HG03064 (cell line): ENCODE measurements at regions not wholly inside any gene's neighbourhood (a gene's known extent, or its start where the extent isn't known, plus 50 kb on each side); places are given as distances from the start of the nearest gene placed in this dataset.
"Not testable (repeated sequence)": the region's sequence is repeated elsewhere in the genome, so short reads cannot be mapped to it uniquely, and the experiment has no call there.

Experiments used
- ATAC-seq: cut with Tn5 transposase; IDR thresholded peaks from one replicate; pipeline ENCODE4 v1.9.1; 2021; ENCODE audit warnings: low read depth; ENCODE audit not compliant: unreplicated experiment

DNA sequence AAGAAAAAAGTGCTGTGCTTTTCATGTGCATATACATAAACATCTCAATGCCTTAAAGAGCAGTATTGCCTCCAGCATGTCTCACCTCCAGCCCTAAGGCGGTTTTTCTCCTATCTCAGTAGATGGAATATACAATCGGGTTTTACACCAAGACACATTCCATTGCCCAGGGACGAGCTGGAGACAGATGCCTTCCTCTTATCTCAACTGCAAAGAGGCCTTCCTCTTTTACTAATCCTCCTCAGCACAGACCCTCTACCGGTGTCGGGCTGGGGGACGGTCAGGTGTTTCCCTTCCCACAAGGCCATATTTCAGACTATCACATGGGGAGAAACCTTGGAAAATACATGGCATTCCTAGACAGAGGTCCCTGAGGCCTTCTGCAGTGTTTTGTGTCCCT lies 385.3 kb downstream of the AMY1C start:
- ATAC-seq, result not testable (repeated sequence)

DNA sequence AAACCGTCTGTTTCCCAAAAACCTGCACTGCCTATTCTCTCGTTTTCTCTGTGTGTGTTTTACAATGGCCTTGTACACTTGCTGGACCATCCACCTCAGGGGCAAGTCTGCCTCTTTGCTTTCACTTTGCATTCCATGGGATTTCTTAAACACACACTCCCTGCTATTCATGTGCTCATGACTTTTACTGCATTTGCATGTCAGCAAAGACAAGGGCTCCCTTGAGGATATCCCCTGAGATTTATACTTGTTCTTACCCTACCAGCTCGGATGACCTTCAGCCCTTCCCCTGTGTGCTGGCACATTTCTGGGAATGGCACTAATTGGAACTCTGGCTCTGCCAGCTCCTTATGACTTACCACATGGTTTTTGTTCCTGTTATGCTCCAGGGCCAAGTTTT lies 386.9 kb downstream of the AMY1C start:
- no peak for ATAC-seq

DNA sequence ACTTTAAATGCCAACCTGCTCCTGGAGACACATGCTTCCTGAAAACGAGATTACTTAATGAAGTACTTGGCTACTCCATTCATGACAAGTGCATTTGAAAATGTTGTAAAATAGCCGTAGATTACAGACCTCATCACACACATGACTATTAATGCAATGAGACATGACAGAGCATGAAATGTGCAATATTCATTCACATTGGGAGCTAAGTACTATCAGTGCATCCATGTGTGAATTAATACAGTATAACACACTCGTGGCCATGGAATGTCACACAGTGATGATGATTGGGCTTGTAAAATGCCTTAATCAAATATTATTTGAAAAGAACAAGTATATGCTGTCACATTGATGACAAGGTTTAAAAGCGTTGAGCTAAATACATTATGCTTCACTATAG lies 407.0 kb downstream of the AMY1C start:
- no peak for ATAC-seq

DNA sequence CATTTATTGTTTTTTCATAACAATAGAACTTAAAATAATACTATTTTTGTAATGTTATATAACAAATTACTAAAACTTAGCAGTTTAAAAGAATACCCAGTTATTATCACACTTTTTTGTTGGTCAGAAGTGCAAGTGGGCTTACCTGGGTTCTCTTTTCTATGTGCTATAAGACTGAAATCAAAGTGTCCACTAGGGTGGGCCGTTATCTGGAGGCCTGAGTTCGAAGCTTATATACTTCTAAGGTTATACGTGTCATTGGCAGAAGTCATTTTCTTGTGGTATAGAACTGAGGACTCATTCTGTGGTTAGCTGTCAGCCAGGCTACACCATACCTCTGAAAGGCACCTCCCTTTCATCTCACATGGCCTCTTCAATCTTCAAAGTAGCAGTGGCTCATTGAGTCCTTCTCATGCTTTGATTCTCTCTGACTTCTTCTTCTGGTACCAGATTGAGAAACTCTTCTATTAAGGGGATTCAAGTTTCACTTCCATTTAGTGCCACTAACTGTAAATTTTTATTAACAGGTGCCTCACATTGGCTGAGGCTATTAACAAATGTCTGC lies 414.3 kb downstream of the AMY1C start:
- ATAC-seq, result no peak

DNA sequence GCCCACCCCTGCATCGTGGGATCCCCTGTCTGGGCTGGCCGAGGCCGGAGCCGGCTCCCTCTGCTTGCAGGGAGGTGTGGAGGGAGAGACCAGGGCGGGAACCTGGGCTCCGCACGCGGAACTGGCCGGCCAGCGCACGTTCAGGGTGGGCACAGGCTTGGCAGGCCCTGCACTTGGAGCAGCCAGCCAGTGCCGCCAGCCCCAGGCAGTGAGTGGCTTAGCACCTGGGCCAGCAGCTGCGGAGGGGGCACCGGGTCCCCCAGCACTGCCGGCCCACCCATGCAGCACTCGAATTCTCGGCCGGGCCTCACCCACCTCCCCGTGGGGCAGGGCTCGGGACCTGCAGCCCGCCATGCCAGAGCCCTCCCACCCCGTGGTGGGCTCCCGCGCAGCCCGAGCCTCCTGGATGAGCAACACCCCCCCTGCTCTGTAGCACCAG lies 422.6 kb downstream of the AMY1C start:
- ATAC-seq, result no peak

DNA sequence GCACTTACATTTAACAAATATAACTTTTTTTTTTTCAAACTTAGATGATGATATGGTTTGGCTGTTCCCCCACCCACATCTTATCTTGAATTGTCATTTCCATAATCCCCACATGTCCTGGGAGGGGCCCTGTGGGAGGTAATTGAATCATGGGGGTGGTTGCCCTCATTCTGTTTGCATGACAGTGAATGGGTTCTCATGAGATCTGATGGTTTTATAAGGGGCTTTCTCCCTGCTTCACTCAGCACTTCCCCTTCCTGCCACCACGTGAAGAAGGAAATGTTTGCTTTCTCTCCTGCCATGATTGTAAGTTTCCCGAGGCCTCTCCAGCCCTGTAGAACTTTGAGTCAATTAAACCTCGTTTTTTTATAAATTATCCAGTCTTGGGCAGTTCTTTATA lies 432.6 kb downstream of the AMY1C start:
- no peak for ATAC-seq

DNA sequence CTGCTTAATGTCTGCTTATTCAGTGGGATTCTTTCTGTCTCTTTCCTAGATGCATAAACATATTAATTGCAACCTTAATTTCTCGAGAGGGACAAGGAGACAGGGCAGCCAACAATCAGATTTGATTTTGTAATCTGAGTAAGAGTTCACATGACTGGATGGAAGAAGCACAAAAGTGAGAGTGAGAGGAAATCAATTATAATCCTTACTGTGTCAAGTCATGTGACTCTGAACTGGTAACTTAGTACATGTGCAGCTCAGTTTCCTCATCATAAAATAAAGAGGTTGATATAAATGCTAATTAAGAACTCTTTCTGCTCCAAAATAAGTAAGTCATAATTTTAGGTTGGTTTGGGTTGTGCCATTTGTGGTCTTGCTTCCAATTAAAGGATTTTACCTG lies 439.5 kb downstream of the AMY1C start:
- no peak for ATAC-seq

DNA sequence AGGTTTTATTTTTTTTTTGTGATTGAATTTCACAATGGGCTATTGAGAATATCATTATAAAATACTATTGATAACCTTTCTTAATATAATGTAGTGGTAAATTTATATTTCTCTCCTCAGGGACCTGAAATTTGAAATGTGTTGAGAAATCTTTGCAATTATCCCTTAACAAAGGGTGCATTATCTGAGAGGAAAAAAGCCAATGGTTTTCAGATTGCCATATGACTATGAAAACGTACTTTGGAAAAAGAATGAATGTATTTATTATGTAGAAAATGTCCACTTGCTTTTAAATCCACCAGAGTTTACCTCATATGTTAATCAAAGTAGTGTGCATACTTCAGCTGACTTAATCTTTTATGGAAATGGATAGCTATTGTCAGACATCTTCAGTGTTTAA lies 441.1 kb downstream of the AMY1C start:
- ATAC-seq, result no peak

DNA sequence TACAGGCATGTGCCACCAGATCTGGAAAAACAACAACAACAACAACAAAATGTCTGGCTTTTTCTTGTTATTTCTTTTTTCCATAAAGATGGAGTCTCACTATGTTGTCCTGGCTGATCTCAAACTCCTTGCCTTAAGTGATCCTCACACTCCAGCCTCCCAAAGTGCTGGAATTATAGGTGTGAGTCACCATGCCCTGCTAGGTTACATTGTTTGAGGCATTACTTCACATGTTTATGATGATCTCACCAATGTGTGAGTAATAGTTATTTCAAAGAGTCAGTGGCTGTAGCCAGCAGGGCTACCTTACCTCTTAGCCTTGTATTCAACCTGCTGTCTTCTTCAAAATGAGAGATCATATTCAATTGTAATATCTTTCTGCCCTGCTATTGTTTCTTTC lies 445.7 kb downstream of the AMY1C start:
- ATAC-seq, result no peak

DNA sequence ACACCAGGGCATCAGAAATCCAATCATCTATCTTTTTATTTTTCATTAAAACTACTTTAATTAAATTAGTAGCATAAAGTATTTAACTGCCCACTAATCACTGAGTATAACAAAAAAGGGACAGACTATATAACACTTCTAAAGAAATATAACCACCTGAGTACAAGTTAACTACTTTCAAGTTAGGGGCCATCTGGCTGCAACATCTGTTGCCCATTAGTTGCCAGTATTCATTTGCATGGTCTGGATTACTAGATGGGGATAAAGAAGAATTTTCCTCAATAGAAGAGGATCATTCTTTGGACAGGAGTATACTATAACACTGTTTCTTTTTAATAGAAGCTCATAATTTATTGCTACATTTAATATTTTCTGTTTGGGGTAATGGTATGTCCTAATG lies 446.4 kb downstream of the AMY1C start:
- ATAC-seq, result no peak

DNA sequence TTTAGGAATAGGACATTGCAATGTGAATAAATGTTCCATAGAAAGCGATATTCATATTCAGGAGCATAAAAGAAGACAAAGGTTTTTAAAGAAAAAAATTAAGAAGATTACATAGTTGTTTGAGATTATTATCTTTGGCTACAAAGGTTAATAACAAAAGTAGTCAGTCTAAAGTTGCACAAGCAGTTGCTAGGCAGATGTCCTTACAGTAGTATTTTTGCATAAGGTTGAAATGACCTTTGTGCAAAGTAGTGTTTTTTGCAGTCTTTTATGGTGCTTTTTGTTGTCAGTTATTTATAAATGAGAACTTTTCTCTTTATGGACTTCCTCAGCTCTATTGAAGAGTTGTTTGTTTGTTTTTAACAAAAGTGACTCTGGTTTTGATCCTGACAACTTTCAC lies 447.8 kb downstream of the AMY1C start:
- ATAC-seq, result no peak

DNA sequence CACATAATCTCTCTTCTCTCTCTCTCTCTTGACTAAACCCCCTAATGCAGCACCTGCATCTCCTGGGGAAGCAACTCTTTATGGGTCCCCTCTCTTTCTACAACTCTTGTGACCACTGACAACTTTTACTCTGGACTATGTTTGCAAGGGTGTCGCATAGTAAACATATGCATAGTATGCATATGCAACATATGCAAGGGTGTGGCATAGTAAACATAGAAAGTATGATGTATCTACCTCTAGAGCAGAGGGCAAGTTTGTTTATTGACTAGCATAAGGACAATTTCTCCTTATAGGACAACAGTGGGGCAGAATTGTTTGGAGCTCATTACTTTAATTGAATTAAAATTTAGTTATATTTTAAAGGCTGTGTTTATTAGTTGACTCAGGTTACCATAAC lies 462.5 kb downstream of the AMY1C start:
- no peak for ATAC-seq

DNA sequence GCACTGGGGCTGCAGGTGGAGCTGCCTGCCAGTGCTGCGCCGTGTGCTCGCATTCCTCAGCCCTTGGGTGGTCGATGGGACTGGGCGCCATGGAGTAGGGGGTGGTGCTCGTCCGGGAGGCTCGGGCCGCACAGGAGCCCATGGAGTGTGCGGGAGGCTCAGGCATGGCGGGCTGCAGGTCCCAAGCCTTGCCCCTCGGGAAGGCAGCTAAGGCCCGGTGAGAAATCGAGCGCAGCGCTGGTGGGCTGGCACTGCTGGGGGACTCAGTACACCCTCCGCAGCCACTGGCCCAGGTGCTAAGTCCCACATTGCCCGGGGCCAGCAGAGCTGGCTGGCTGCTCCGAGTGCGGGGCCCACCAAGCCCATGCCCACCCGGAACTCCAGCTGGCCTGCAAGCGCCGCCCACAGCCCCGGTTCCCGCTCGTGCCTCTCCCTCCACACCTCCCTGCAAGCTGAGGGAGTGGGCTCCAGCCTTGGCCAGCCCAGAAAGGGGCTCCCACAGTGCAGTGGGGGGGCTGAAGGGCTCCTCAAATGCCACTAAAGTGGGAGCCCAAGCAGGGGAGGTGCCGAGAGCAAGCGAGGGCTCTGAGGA lies 467.8 kb downstream of the AMY1C start:
- not testable (repeated sequence) for ATAC-seq

DNA sequence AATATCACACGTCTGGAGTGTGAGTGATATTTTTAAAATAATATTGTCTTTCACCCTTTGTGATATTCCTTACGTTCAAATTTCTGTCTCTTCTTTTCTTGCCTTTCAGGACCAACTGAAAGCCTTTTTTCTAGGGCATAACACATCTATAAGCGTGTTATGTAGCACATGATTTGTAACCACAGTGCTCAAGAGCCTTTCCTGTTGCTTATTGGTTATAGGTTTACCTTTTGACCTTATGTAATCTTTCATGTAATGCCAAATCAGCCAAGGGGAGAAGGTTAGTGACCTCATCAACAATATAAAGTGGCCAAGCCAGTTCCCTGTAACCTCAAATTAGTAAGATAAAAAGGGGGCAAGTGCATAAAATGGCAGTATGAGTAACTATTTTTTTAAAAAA lies 480.2 kb downstream of the AMY1C start:
- ATAC-seq, result no peak

DNA sequence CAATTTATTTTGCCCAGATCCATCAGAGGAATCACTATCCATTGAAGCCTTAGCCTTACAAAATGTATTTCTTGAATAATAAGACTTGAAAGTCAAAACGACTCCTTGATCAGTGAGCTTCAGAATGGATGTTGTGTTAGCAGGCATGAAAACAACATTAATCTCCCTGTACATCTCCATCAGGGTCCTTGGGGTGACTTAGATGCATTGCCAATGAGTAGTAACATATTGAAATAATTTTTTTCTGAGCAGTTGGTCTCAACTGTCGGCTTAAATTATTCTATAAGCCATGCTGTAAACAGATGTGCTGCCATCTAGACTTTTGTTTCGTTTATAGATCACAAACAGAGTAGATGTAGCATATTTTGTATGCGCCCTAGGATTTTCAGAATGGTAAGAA lies 482.0 kb downstream of the AMY1C start:
- ATAC-seq, result no peak

DNA sequence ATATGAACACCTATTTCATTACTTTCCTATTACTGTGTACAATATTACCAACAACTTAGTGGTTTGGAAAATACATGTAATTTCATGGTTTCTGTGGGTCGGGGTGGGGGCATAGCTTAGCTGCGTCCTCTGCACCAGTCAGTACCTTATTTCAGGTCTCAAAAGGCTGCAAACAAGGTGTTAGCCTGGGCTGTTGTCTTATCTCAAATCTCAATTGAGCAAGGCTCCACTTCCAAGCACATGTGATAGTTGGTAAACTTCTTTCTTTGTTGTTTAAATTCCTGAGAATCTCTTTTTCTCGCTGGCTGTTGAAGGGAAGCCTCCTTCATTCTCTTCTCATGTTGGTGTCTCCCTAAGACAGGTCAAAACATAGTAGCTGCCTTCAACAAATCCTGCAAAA lies 485.4 kb downstream of the AMY1C start:
- no peak for ATAC-seq

DNA sequence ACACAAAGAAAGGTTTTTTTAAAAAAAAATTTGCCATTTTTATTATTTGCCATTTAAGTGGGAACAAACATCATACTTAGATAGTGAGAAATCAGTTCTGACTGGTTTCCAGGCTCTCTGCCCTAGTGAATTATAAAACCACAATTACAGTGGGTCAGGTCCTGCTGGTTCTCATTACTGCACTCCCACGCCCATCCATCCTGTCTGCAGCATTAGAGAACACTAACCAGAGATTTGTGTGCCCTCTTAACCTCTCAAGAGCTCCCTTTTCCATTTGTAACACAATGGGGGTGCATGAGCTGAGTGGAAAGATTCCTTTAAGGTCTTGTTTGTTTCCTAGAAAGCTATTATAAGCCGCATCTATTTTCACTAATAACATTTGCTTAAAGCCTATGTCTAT lies 489.3 kb downstream of the AMY1C start:
- ATAC-seq, result no peak

DNA sequence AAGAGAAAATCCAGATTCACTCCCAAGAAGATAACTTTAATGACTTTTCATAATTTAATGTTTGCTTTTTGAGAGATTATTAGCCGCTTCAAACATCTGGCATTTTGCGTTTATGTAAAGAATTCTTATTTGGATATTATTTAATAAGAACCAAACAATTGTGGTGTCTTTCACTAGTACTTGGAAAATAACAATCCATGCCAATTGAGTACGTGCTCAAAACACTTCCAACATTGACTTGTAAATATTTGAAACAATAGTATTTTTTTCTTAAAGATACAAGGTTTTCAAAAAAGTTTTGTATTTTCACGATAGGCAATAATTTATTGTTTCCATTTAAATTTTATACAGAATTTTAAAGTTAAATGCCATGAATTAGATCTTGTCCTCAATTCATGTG lies 498.7 kb downstream of the AMY1C start:
- no peak for ATAC-seq

DNA sequence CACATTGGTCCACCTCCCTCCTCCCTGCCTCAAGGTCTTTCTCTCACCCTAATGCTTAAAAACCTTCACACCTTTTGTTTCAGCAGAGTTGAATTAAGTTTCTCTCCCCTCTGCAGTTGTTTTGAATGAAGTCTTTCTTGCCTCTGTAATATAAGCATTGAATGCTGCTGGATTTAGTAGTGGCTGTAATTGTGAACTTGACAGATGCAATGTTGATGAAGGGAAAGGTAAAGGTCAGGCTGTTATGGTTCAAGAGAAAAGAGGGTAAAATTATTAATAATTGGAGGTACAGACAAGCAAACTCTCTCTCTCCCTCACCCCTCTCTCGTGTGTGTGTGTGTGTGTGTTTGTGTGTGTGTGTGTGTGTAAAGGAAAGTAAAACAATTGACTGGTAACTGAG lies 509.8 kb downstream of the AMY1C start:
- no peak for ATAC-seq

DNA sequence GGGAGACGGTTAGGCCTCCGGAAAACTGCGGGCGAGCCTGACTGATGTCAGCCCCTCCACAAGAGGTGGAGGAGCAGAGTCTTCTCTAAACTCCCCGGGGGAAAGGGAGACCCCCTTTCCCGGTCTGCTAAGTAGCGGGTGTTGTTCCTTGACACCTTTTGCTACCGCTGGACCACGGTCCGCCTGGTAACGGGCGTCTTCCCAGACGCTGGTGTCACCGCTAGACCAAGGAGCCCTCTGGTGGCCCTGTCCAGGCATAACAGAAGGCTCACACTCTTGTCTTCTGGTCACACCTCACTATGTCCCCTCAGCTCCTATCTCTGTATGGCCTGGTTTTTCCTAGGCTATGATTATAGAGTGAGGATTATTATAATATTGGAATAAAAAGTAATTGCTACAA lies 513.4 kb downstream of the AMY1C start:
- not testable (repeated sequence) for ATAC-seq

DNA sequence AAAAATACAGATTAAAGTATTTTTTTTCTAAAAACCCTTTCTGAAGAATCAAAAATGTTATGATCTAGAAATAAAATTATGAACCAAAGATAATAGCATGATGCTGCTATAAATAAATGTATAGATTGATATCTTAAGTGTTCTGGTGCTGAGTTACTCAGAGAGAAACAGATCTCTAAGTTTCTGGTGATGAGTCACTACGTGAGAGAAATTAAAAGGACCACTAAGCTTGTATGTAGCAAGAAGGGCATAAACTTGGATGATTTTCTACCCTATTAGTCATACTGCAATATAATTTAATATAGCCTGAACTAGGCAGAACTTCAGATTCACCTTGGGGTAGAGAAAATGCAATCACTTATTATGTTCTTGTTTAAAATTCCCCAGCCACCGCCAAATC lies 514.8 kb downstream of the AMY1C start:
- no peak for ATAC-seq

DNA sequence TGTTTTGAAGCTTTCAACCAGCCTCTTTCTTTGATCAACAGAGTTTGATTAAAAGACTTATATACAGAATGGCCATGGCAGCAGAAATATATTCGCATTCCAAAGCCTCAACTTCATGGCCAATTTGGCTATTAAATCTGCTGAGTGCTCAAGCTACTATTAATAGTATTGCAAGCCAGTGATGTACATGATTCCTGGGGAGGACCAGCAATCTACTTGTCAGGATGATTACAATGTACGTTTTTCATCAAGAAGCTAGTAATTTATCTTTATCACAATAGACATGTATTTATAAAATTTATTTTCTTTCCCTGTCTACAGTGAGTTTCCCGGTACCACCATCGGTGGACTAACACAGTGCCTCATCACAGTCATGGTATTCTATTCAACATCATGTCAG lies 515.5 kb downstream of the AMY1C start:
- ATAC-seq, result no peak

DNA sequence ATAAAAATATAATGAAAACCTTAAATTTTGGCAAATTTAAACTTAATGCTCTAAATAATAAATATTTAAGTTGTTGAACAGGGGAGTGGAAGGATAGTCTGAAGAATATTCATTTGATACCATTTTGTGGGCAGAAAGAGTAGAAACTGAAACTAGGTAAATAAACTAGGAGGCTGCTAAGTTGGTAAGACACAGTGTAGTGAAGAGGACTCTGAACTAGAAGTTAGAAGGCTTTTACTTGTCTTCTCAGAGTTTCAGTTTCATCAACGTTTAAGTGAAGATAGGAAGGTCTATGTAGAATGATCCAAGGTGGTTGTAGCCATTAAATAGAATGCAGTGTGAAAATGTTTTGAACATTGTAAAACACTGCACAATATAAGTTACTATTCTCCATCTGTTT lies 516.9 kb downstream of the AMY1C start:
- no peak for ATAC-seq
